HepG2 (cell line): ENCODE measurements at regions not wholly inside any gene's neighbourhood (a gene's known extent, or its start where the extent isn't known, plus 50 kb on each side); places are given as distances from the start of the nearest gene placed in this dataset.
A peak's percentile ranks its signal among the peaks of the same experiment; 100 is the strongest.

Source experiments
- ATAC-seq: fragments of 200-7000 bp; cut with Tn5 transposase; 3 replicates; pipeline ENCODE4 v1.9.1; 2020; ENCODE audit warnings: mild to moderate bottlenecking, moderate library complexity
- BruUV-seq: library from RNA; stranded (reverse); fragments of 400-500 nt; replicated peaks from 2 replicates; lab custom pipeline; 2021; lab: Mats Ljungman, UMichigan
- CTCF ChIA-PET: fragments of 300-600 bp; formaldehyde crosslinking; extraction: SDS; loops from one replicate; lab custom pipeline; 2021; ENCODE audit warnings: low total read pairs, inconsistent platforms, low intra/inter-chr PET ratio; lab: Yijun Ruan, JAX
- POLR2A ChIA-PET: fragments of 350-600 bp; sonication (Branson Sonifier 250); formaldehyde crosslinking; loops from one replicate; lab custom pipeline; 2020; ENCODE audit warnings: antibody characterized with exemption, inconsistent platforms; lab: Yijun Ruan, JAX
- DNase-seq: peaks from one replicate; pipeline ENCODE4 v3.0.0-alpha.2; 2015; ENCODE audit warnings: low spot score
- FAIRE-seq: peaks from 3 replicates; lab custom pipeline; 2011; peaks lifted over from hg19 to GRCh38; lab: Jason Lieb, UNC
- H2AFZ ChIP-seq: one replicate; pipeline ENCODE4 v1.6.1; 2011; ENCODE audit warnings: low read length, inconsistent platforms
- H3K27ac ChIP-seq: fragments of 300-600 bp; 3 replicates; pipeline ENCODE4 v1.8.0; 2011; ENCODE audit warnings: mixed run types, mild to moderate bottlenecking, mixed read lengths, low read length, inconsistent platforms; ENCODE audit not compliant: insufficient read depth; ENCODE audit errors: extremely low read length
- H3K27me3 ChIP-seq, 2 experiments: fragments of 200-600 bp in 1 of 2; 2 replicates in 1 of 2; 3 replicates in 1 of 2; pipeline versions ENCODE4 v1.6.0 to v1.8.0; 2011; ENCODE audit warnings: low read length in 2 of 2, mild to moderate bottlenecking in 2 of 2, moderate library complexity in 2 of 2, inconsistent platforms in 1 of 2; ENCODE audit not compliant: insufficient read depth in 2 of 2, control insufficient read depth in 1 of 2
- H3K36me3 ChIP-seq, 2 experiments: fragments of 200-600 bp in 1 of 2; replicated peaks in 1 of 2; 2 replicates in 1 of 2; 3 replicates in 1 of 2; pipeline versions ENCODE4 v1.5.1 to v1.8.0; 2011; ENCODE audit warnings: low read length in 2 of 2, inconsistent platforms in 1 of 2; ENCODE audit not compliant: insufficient read depth in 2 of 2, control insufficient read depth in 1 of 2
- H3K4me1 ChIP-seq: 2 replicates; pipeline ENCODE4 v1.5.1; 2012; ENCODE audit warnings: low read length, inconsistent platforms; ENCODE audit not compliant: insufficient read depth
- H3K4me2 ChIP-seq: 2 replicates; pipeline ENCODE4 v1.6.0; 2011; ENCODE audit warnings: low read depth, low read length, inconsistent platforms
- H3K4me3 ChIP-seq, 3 experiments: fragments of 200-600 bp in 1 of 3; sonication (generic), shearing (Covaris generic) in 1 of 3; replicated peaks in 1 of 3; 2 replicates each; pipeline ENCODE4 v1.5.1; 2011 to 2016; ENCODE audit warnings: low read length in 3 of 3, inconsistent platforms in 2 of 3, low read depth in 2 of 3, mild to moderate bottlenecking in 2 of 3, control low read depth in 1 of 3, mixed read lengths in 1 of 3; ENCODE audit not compliant: insufficient read depth in 1 of 3
- H3K79me2 ChIP-seq: one replicate; pipeline ENCODE4 v1.6.1; 2011; ENCODE audit warnings: low read length, inconsistent platforms; ENCODE audit not compliant: insufficient read depth
- H3K9ac ChIP-seq: 2 replicates; pipeline ENCODE4 v1.6.0; 2011; ENCODE audit warnings: mild to moderate bottlenecking, low read depth, low read length, inconsistent platforms; ENCODE audit not compliant: insufficient read depth
- H3K9me3 ChIP-seq: 2 replicates; pipeline ENCODE4 v1.5.1; 2012; ENCODE audit warnings: mild to moderate bottlenecking, low read length
- H4K20me1 ChIP-seq: 2 replicates; pipeline ENCODE4 v1.6.0; 2011; ENCODE audit warnings: inconsistent platforms, mild to moderate bottlenecking, low read length, moderate library complexity; ENCODE audit not compliant: insufficient read depth
- NFIC ChIP-seq: IDR thresholded peaks from 2 replicates; pipeline ENCODE4 v1.6.1; 2012; ENCODE audit warnings: mild to moderate bottlenecking, low read length, inconsistent platforms
- POLR2G ChIP-seq: fragments of 200-400 bp; formaldehyde crosslinking; IDR thresholded peaks from 2 replicates; pipeline ENCODE4 v1.6.1; 2018; ENCODE audit warnings: mild to moderate bottlenecking, low read depth, low read length, moderate library complexity
- TMF1 ChIP-seq: sonication (generic); formaldehyde crosslinking; IDR thresholded peaks from 2 replicates; pipeline ENCODE4 v1.8.1; 2022; ENCODE audit warnings: low read depth, missing genetic modification reagents
- XBP1 ChIP-seq: sonication (generic); formaldehyde crosslinking; IDR thresholded peaks from 2 replicates; pipeline ENCODE4 v1.5.0; 2020; ENCODE audit warnings: missing genetic modification reagents
- ZNF713 ChIP-seq: sonication (generic); formaldehyde crosslinking; IDR thresholded peaks from 2 replicates; pipeline ENCODE4 v1.4.0; 2020; ENCODE audit warnings: mild to moderate bottlenecking, missing genetic modification reagents
- ZNF782 ChIP-seq: sonication (generic); formaldehyde crosslinking; IDR thresholded peaks from 2 replicates; pipeline ENCODE4 v1.4.0; 2020; ENCODE audit warnings: missing genetic modification reagents, mild to moderate bottlenecking, borderline replicate concordance
- WGBS: methylation state at CpG from one replicate; pipeline ENCODE4 v1.1.6; 2017; ENCODE audit warnings: low lambda C conversion rate; 5-methylcytosine and 5-hydroxymethylcytosine counted together
- in situ Hi-C: cut with HindIII; loops from 2 replicates; pipeline ENCODE4 v1.10.0; 2017; ENCODE audit warnings: low pct_unique_long_range_greater_than_20kb; ENCODE audit not compliant: extremely low pct_ligation_motif_present
- intact Hi-C: fragments of 100-400 bp; cut with micrococcal nuclease; formaldehyde crosslinking; loops from one replicate; pipeline ENCODE4 v1.10.0; 2022; ENCODE audit not compliant: unreplicated experiment
- TF ChIP-seq, protein P1 (sequence below): sonication (generic); formaldehyde crosslinking; conservative IDR thresholded peaks from 2 replicates; pipeline ENCODE4 v1.4.0; 2020; ENCODE audit warnings: missing genetic modification reagents
- TF ChIP-seq, protein P2 (sequence below): sonication (generic); formaldehyde crosslinking; IDR thresholded peaks from 2 replicates; pipeline ENCODE4 v1.5.1; 2020; ENCODE audit warnings: missing genetic modification reagents, mild to moderate bottlenecking, borderline replicate concordance
- TF ChIP-seq, protein P3 (sequence below): IDR thresholded peaks from 2 replicates; pipeline ENCODE4 v1.6.1; 2016
- TF ChIP-seq, protein P4 (sequence below): sonication (generic); formaldehyde crosslinking; conservative IDR thresholded peaks from 2 replicates; pipeline ENCODE4 v1.4.0; 2020; ENCODE audit warnings: missing genetic modification reagents
- TF ChIP-seq, protein P5 (sequence below): sonication (generic); formaldehyde crosslinking; IDR thresholded peaks from 2 replicates; pipeline ENCODE4 v1.8.0; 2022; ENCODE audit warnings: missing genetic modification reagents, mild to moderate bottlenecking, moderate library complexity, borderline replicate concordance

DNA sequence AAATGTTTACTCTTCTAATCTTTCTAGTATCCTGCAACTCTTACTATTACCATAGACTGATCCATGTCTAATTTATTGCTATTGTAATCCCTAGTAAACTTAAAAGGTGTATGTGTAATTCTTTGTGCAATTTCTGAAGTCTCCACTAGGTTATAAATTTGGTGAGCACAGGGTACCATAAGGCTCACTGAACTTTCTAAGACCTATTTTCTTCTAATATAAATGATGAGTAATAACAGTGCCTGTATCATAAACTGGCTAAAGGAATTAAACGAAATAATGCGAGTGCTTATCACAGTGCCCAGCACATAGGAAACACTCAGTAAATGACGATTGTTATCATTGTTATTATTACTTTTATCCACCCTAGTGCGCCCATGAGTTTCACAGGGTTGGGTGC, 119.1 kb downstream of the KLF12 start:
- FAIRE-seq, result no peak
- Histone ChIP-seq H3K79me2 (no peaks in the 10 kb centered on the region), H4K20me1 (no peaks in the 10 kb centered on the region), H3K4me3 (no peak overlapping the region), H3K36me3 (no peaks in the 10 kb centered on the region), H3K9ac (no peak overlapping the region), H3K27ac (no peak overlapping the region), H3K4me1 (peaks cover under 1% of the 10 kb centered on the region; the same call in 1 of the 2 replicates), H3K27me3 (no peaks in the 10 kb centered on the region), H3K9me3 (no peaks in the 10 kb centered on the region), H3K4me2 (no peak overlapping the region), H2AFZ (no peak overlapping the region)
- peak; percentile 40; the same call in 1 of the 3 replicates for ATAC-seq
- TF ChIP-seq XBP1 (CRISPR knock-in tag) (no peak), NFIC (no peak), TMF1 (CRISPR knock-in tag) (no peak), POLR2G (no peak), ZNF713 (CRISPR knock-in tag) (no peak), ZNF782 (CRISPR knock-in tag) (no peak)
- TF ChIP-seq, protein P1, sequence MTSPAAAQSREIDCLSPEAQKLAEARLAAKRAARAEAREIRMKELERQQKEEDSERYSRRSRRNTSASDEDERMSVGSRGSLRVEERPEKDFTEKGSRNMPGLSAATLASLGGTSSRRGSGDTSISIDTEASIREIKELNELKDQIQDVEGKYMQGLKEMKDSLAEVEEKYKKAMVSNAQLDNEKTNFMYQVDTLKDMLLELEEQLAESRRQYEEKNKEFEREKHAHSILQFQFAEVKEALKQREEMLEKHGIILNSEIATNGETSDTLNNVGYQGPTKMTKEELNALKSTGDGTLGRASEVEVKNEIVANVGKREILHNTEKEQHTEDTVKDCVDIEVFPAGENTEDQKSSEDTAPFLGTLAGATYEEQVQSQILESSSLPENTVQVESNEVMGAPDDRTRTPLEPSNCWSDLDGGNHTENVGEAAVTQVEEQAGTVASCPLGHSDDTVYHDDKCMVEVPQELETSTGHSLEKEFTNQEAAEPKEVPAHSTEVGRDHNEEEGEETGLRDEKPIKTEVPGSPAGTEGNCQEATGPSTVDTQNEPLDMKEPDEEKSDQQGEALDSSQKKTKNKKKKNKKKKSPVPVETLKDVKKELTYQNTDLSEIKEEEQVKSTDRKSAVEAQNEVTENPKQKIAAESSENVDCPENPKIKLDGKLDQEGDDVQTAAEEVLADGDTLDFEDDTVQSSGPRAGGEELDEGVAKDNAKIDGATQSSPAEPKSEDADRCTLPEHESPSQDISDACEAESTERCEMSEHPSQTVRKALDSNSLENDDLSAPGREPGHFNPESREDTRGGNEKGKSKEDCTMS (CRISPR knock-in tag), result no peak
- TF ChIP-seq, protein P2, sequence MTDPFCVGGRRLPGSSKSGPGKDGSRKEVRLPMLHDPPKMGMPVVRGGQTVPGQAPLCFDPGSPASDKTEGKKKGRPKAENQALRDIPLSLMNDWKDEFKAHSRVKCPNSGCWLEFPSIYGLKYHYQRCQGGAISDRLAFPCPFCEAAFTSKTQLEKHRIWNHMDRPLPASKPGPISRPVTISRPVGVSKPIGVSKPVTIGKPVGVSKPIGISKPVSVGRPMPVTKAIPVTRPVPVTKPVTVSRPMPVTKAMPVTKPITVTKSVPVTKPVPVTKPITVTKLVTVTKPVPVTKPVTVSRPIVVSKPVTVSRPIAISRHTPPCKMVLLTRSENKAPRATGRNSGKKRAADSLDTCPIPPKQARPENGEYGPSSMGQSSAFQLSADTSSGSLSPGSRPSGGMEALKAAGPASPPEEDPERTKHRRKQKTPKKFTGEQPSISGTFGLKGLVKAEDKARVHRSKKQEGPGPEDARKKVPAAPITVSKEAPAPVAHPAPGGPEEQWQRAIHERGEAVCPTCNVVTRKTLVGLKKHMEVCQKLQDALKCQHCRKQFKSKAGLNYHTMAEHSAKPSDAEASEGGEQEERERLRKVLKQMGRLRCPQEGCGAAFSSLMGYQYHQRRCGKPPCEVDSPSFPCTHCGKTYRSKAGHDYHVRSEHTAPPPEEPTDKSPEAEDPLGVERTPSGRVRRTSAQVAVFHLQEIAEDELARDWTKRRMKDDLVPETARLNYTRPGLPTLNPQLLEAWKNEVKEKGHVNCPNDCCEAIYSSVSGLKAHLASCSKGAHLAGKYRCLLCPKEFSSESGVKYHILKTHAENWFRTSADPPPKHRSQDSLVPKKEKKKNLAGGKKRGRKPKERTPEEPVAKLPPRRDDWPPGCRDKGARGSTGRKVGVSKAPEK, result no peak
- TF ChIP-seq, protein P3, sequence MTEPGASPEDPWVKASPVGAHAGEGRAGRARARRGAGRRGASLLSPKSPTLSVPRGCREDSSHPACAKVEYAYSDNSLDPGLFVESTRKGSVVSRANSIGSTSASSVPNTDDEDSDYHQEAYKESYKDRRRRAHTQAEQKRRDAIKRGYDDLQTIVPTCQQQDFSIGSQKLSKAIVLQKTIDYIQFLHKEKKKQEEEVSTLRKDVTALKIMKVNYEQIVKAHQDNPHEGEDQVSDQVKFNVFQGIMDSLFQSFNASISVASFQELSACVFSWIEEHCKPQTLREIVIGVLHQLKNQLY (CRISPR knock-in tag), result no peak
- TF ChIP-seq, protein P4, sequence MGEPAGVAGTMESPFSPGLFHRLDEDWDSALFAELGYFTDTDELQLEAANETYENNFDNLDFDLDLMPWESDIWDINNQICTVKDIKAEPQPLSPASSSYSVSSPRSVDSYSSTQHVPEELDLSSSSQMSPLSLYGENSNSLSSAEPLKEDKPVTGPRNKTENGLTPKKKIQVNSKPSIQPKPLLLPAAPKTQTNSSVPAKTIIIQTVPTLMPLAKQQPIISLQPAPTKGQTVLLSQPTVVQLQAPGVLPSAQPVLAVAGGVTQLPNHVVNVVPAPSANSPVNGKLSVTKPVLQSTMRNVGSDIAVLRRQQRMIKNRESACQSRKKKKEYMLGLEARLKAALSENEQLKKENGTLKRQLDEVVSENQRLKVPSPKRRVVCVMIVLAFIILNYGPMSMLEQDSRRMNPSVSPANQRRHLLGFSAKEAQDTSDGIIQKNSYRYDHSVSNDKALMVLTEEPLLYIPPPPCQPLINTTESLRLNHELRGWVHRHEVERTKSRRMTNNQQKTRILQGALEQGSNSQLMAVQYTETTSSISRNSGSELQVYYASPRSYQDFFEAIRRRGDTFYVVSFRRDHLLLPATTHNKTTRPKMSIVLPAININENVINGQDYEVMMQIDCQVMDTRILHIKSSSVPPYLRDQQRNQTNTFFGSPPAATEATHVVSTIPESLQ, result no peak
- TF ChIP-seq, protein P5, sequence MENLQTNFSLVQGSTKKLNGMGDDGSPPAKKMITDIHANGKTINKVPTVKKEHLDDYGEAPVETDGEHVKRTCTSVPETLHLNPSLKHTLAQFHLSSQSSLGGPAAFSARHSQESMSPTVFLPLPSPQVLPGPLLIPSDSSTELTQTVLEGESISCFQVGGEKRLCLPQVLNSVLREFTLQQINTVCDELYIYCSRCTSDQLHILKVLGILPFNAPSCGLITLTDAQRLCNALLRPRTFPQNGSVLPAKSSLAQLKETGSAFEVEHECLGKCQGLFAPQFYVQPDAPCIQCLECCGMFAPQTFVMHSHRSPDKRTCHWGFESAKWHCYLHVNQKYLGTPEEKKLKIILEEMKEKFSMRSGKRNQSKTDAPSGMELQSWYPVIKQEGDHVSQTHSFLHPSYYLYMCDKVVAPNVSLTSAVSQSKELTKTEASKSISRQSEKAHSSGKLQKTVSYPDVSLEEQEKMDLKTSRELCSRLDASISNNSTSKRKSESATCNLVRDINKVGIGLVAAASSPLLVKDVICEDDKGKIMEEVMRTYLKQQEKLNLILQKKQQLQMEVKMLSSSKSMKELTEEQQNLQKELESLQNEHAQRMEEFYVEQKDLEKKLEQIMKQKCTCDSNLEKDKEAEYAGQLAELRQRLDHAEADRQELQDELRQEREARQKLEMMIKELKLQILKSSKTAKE (CRISPR knock-in tag), result no peak
- in situ Hi-C loops, result no loop called here
- POLR2A ChIA-PET, result no interaction called here
- no peak for DNase-seq
- CTCF ChIA-PET, result no interaction called here
- 88% methylated on average over 4 of the region's 4 CpGs for WGBS
- intact Hi-C loops, result no loop called here
- no TSS peak for BruUV-seq
